ENCODE measurements at regions not wholly inside any gene's neighbourhood (a gene's known extent, or its start where the extent isn't known, plus 50 kb on each side); places are given as distances from the start of the nearest gene placed in this dataset.

DNA sequence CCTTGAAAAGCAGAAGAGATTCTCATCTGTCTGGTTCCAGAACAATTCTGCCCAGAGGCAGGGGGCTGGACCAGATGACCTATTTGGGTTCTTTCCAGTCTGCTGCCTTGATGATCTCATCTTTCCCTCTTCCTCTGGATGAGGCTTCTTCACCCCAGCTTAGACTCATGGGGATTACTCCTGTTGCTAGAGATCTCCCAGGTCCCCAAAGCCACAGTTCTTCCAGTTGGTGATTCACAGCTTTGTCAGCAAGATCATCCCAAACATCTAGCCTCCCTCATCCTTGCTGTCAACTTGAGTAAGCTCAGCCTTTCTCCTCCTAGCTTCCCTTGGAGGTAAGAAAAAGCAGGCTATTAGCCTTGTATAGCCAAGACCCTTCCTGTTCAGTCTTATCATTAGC is 64.2 kb upstream of the PJA1 start:
- Histone ChIP-seq H3K27ac (ENCODE audit: low read depth, low read length, poor library complexity, severe bottlenecking) (no peak overlapping the region), H3K36me3 (ENCODE audit: insufficient read depth, low read length, poor library complexity, severe bottlenecking) (no peaks in the 10 kb centered on the region), H3K9me3 (ENCODE audit: low read depth, low read length, poor library complexity, severe bottlenecking) (no peaks in the 10 kb centered on the region), H3K27me3 (replicated peaks; ENCODE audit: insufficient read depth, low read depth, low read length, poor library complexity) (no peaks in the 10 kb centered on the region), H3K4me3 (ENCODE audit: low read depth, low read length, poor library complexity, severe bottlenecking) (no peak overlapping the region), H3K4me1 (ENCODE audit: insufficient read depth, low read length, poor library complexity, severe bottlenecking) (peaks cover 7% of the 10 kb centered on the region)
- no TSS peak for BruUV-seq (replicated peaks)
- ChIA-PET POLR2A (ENCODE audit: low non-redundant PET) (no interaction called here), CTCF (no interaction called here)
- intact Hi-C loops (cut with micrococcal nuclease; ENCODE audit: unreplicated experiment), result no loop called here
- TF ChIP-seq, protein P1, sequence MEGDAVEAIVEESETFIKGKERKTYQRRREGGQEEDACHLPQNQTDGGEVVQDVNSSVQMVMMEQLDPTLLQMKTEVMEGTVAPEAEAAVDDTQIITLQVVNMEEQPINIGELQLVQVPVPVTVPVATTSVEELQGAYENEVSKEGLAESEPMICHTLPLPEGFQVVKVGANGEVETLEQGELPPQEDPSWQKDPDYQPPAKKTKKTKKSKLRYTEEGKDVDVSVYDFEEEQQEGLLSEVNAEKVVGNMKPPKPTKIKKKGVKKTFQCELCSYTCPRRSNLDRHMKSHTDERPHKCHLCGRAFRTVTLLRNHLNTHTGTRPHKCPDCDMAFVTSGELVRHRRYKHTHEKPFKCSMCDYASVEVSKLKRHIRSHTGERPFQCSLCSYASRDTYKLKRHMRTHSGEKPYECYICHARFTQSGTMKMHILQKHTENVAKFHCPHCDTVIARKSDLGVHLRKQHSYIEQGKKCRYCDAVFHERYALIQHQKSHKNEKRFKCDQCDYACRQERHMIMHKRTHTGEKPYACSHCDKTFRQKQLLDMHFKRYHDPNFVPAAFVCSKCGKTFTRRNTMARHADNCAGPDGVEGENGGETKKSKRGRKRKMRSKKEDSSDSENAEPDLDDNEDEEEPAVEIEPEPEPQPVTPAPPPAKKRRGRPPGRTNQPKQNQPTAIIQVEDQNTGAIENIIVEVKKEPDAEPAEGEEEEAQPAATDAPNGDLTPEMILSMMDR (conservative IDR thresholded peaks at IDR 0.05; ENCODE audit: low read depth, low read length), result no peak
- TF ChIP-seq EZH2 (IDR thresholded peaks at IDR 0.05; ENCODE audit: borderline replicate concordance, low read depth, low read length, poor library complexity, severe bottlenecking), result no peak
- DNase-seq (ENCODE audit: low spot score), result no peak

DNA sequence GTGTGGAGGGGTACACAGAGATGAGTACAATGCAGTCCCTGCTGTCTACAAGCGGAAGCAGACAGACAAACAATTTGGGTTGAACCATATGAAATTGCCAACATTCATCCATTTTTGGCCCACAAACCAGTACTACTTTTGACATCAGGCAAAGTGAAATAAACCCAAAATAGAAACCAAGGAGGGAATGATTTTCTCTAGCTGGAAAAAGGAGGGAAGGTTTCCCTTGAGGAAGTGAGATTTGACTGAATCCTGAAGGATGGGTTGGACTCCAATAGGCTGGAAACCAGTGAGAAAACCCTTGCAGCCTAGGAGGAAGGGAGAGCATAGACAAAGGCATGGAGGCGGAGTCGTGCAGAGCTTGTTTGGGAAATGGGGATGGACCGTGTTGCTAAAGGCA is 63.5 kb upstream of the PJA1 start:
- intact Hi-C loops (cut with micrococcal nuclease; ENCODE audit: unreplicated experiment), result no loop called here
- no peak for DNase-seq (ENCODE audit: low spot score)
- Histone ChIP-seq H3K4me3 (ENCODE audit: low read depth, low read length, poor library complexity, severe bottlenecking) (no peak overlapping the region), H3K27me3 (replicated peaks; ENCODE audit: insufficient read depth, low read depth, low read length, poor library complexity) (no peaks in the 10 kb centered on the region), H3K4me1 (ENCODE audit: insufficient read depth, low read length, poor library complexity, severe bottlenecking) (peaks cover 7% of the 10 kb centered on the region), H3K27ac (ENCODE audit: low read depth, low read length, poor library complexity, severe bottlenecking) (no peak overlapping the region), H3K36me3 (ENCODE audit: insufficient read depth, low read length, poor library complexity, severe bottlenecking) (no peaks in the 10 kb centered on the region), H3K9me3 (ENCODE audit: low read depth, low read length, poor library complexity, severe bottlenecking) (no peaks in the 10 kb centered on the region)
- ChIA-PET CTCF (no interaction called here), POLR2A (ENCODE audit: low non-redundant PET) (no interaction called here)
- no TSS peak for BruUV-seq (replicated peaks)
- TF ChIP-seq, protein P1 (conservative IDR thresholded peaks at IDR 0.05; ENCODE audit: low read depth, low read length), result no peak
- no peak for TF ChIP-seq EZH2 (IDR thresholded peaks at IDR 0.05; ENCODE audit: borderline replicate concordance, low read depth, low read length, poor library complexity, severe bottlenecking)

DNA sequence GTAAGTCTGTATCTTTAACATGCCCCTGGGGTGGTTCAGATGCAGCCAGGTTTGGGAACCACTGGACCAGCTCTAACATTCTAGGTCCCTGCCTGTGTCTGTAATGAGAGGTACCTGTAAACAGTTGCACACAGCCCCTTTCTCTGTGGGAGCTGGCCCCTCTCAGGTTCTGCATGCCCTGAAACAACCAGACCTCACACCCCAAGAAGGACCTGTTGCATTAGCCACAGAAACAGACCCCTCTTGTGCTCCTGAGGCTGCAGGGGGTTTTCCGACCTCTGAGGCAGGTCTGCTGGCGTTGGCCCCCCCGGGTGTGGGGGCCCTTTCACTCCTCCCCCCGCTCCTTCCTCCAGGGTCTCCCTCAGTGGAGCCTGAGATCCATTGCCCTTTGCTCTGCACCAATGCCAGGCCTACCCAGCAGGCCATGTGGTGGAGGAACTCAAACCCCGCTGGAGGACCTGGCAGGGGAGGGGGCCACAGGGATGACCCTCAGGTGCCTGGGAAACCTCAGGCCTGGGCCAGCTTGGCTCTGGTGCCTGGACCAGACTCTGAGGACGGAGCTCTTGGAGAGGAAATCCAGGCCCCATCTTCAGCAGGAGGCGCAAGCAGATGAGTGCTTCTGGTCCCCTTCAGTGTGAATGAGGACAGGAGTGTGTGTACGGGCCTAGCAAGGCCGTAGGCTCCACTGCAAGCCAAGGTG is 61.4 kb upstream of the PJA1 start:
- intact Hi-C loops (cut with micrococcal nuclease; ENCODE audit: unreplicated experiment), result no loop called here
- BruUV-seq (replicated peaks), result no TSS peak
- no peak for TF ChIP-seq EZH2 (IDR thresholded peaks at IDR 0.05; ENCODE audit: borderline replicate concordance, low read depth, low read length, poor library complexity, severe bottlenecking)
- TF ChIP-seq, protein P1 (conservative IDR thresholded peaks at IDR 0.05; ENCODE audit: low read depth, low read length), result no peak

More for the DNA sequence above, 61.4 kb upstream of the PJA1 start:
- no peak for DNase-seq (ENCODE audit: low spot score)
- Histone ChIP-seq H3K27ac (ENCODE audit: low read depth, low read length, poor library complexity, severe bottlenecking) (no peak overlapping the region), H3K36me3 (ENCODE audit: insufficient read depth, low read length, poor library complexity, severe bottlenecking) (no peaks in the 10 kb centered on the region), H3K4me1 (ENCODE audit: insufficient read depth, low read length, poor library complexity, severe bottlenecking) (peaks cover 18% of the 10 kb centered on the region), H3K9me3 (ENCODE audit: low read depth, low read length, poor library complexity, severe bottlenecking) (no peaks in the 10 kb centered on the region), H3K4me3 (ENCODE audit: low read depth, low read length, poor library complexity, severe bottlenecking) (no peak overlapping the region), H3K27me3 (replicated peaks; ENCODE audit: insufficient read depth, low read depth, low read length, poor library complexity) (no peaks in the 10 kb centered on the region)
- CTCF ChIA-PET, result no interaction called here
- POLR2A ChIA-PET (ENCODE audit: low non-redundant PET), result no interaction called here

Data from A673 (cell line).